ENCODE measurements at regions not wholly inside any gene's neighbourhood (a gene's known extent, or its start where the extent isn't known, plus 50 kb on each side); places are given as distances from the start of the nearest gene placed in this dataset.

DNA sequence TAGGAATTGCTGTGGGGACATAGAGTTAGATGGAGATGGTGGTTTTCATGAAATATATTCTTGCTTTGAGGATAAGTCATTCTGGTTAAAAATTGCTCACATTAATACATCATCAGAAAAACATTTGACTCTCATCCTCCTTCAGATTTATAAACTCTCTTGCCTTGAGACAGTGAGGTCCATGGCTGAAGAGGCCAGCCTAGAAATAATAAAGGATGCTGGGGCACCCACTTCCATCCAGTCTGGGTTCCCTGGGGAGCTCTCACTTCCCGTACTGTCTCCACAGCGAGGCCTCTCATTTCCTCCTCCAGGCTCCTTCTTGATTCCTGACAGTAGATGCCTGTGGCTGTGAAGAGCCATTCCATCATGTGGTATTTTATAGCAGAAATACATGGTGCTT lies 73.3 kb upstream of the PRKG1 start:
- H3K9me3 ChIP-seq: no peaks in the 10 kb centered on the region
- H3K9ac ChIP-seq: no peak overlapping the region
- TF ChIP-seq, protein P1, sequence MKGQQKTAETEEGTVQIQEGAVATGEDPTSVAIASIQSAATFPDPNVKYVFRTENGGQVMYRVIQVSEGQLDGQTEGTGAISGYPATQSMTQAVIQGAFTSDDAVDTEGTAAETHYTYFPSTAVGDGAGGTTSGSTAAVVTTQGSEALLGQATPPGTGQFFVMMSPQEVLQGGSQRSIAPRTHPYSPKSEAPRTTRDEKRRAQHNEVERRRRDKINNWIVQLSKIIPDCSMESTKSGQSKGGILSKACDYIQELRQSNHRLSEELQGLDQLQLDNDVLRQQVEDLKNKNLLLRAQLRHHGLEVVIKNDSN (IDR thresholded peaks at IDR 0.05; ENCODE audit: borderline replicate concordance, low read depth): no peak
- TF ChIP-seq, protein P2, sequence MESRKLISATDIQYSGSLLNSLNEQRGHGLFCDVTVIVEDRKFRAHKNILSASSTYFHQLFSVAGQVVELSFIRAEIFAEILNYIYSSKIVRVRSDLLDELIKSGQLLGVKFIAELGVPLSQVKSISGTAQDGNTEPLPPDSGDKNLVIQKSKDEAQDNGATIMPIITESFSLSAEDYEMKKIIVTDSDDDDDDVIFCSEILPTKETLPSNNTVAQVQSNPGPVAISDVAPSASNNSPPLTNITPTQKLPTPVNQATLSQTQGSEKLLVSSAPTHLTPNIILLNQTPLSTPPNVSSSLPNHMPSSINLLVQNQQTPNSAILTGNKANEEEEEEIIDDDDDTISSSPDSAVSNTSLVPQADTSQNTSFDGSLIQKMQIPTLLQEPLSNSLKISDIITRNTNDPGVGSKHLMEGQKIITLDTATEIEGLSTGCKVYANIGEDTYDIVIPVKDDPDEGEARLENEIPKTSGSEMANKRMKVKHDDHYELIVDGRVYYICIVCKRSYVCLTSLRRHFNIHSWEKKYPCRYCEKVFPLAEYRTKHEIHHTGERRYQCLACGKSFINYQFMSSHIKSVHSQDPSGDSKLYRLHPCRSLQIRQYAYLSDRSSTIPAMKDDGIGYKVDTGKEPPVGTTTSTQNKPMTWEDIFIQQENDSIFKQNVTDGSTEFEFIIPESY (IDR thresholded peaks at IDR 0.05; ENCODE audit: borderline replicate concordance, low read depth): no peak
- TF ChIP-seq TCF12 (IDR thresholded peaks at IDR 0.05) (no peak), MEF2A (IDR thresholded peaks at IDR 0.05; ENCODE audit: borderline replicate concordance, low read depth) (no peak), RXRA (IDR thresholded peaks at IDR 0.05; ENCODE audit: borderline replicate concordance, low read depth) (no peak), SMC3 (IDR thresholded peaks at IDR 0.05; ENCODE audit: low read depth, low read length) (no peak), GATA2 (CRISPR knock-in tag; IDR thresholded peaks at IDR 0.05) (no peak), RCOR1 (IDR thresholded peaks at IDR 0.05; ENCODE audit: low read length) (no peak), GABPA (IDR thresholded peaks at IDR 0.05; ENCODE audit: low read depth) (no peak), JUND (IDR thresholded peaks at IDR 0.05) (no peak), EZH2phosphoT487 (IDR thresholded peaks at IDR 0.05; ENCODE audit: borderline replicate concordance, low read depth) (no peak), MXI1 (IDR thresholded peaks at IDR 0.05; ENCODE audit: low read depth, low read length) (no peak), EP300 (IDR thresholded peaks at IDR 0.05; ENCODE audit: borderline replicate concordance in 1 of 2, low read depth in 1 of 2, low read length in 1 of 2) (no peak)
- TF ChIP-seq, protein P3, sequence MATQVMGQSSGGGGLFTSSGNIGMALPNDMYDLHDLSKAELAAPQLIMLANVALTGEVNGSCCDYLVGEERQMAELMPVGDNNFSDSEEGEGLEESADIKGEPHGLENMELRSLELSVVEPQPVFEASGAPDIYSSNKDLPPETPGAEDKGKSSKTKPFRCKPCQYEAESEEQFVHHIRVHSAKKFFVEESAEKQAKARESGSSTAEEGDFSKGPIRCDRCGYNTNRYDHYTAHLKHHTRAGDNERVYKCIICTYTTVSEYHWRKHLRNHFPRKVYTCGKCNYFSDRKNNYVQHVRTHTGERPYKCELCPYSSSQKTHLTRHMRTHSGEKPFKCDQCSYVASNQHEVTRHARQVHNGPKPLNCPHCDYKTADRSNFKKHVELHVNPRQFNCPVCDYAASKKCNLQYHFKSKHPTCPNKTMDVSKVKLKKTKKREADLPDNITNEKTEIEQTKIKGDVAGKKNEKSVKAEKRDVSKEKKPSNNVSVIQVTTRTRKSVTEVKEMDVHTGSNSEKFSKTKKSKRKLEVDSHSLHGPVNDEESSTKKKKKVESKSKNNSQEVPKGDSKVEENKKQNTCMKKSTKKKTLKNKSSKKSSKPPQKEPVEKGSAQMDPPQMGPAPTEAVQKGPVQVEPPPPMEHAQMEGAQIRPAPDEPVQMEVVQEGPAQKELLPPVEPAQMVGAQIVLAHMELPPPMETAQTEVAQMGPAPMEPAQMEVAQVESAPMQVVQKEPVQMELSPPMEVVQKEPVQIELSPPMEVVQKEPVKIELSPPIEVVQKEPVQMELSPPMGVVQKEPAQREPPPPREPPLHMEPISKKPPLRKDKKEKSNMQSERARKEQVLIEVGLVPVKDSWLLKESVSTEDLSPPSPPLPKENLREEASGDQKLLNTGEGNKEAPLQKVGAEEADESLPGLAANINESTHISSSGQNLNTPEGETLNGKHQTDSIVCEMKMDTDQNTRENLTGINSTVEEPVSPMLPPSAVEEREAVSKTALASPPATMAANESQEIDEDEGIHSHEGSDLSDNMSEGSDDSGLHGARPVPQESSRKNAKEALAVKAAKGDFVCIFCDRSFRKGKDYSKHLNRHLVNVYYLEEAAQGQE (IDR thresholded peaks at IDR 0.05; ENCODE audit: low read depth, low read length): no peak
- TF ChIP-seq, protein P4, sequence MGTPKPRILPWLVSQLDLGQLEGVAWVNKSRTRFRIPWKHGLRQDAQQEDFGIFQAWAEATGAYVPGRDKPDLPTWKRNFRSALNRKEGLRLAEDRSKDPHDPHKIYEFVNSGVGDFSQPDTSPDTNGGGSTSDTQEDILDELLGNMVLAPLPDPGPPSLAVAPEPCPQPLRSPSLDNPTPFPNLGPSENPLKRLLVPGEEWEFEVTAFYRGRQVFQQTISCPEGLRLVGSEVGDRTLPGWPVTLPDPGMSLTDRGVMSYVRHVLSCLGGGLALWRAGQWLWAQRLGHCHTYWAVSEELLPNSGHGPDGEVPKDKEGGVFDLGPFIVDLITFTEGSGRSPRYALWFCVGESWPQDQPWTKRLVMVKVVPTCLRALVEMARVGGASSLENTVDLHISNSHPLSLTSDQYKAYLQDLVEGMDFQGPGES (IDR thresholded peaks at IDR 0.05; ENCODE audit: low read depth, low read length): no peak
- TF ChIP-seq, protein P5, sequence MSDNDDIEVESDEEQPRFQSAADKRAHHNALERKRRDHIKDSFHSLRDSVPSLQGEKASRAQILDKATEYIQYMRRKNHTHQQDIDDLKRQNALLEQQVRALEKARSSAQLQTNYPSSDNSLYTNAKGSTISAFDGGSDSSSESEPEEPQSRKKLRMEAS (IDR thresholded peaks at IDR 0.05; ENCODE audit: low read depth): no peak
- H4K20me1 ChIP-seq (ENCODE audit: insufficient read depth): no peaks in the 10 kb centered on the region
- no peaks in the 10 kb centered on the region; a peak in 1 of 4 replicates for H3K4me1 ChIP-seq (ENCODE audit: control insufficient read depth in 1 of 2, insufficient read depth in 2 of 2, low read depth in 1 of 2, low read length in 1 of 2)
- H3K27ac ChIP-seq (ENCODE audit: low read depth in 2 of 2, low read length in 1 of 2): 0 out of 4 replicates have a peak overlapping the region, but pooled peaks of 1 of the 2 experiments have one; percentile 8
- no peaks in the 10 kb centered on the region for H3F3A ChIP-seq (replicated peaks; ENCODE audit: insufficient read depth)
- no peak overlapping the region for H3K4me2 ChIP-seq
- no peak for DNase-seq
- ChIA-PET CTCF (interaction anchor here (0.7 to 1.3 kb wide), 2 partner anchors 8 to 791 kb away, joined by 3 read pairs; no protein-coding TSS in a partner anchor), POLR2A (no interaction called here)
- H3K27me3 ChIP-seq (ENCODE audit: insufficient read depth): no peaks in the 10 kb centered on the region
- H2AFZ ChIP-seq (ENCODE audit: low read depth): no peak overlapping the region
- H3K36me3 ChIP-seq (replicated peaks in 1 of 2; ENCODE audit: control insufficient read depth in 1 of 2, insufficient read depth in 2 of 2, low read length in 1 of 2): no peaks in the 10 kb centered on the region
- H3K4me3 ChIP-seq (ENCODE audit: low read depth in 2 of 2, low read length in 1 of 2): no peak overlapping the region
- H3K79me2 ChIP-seq (ENCODE audit: insufficient read depth): no peaks in the 10 kb centered on the region
- WGBS (ENCODE audit: low lambda C conversion rate): 75% methylated on average over 2 of the region's 2 CpGs
- H3K9me2 ChIP-seq: no peaks in the 10 kb centered on the region

Data from SK-N-SH (cell line).